ENCODE measurements at regions not wholly inside any gene's neighbourhood (a gene's known extent, or its start where the extent isn't known, plus 50 kb on each side); places are given as distances from the start of the nearest gene placed in this dataset.

DNA sequence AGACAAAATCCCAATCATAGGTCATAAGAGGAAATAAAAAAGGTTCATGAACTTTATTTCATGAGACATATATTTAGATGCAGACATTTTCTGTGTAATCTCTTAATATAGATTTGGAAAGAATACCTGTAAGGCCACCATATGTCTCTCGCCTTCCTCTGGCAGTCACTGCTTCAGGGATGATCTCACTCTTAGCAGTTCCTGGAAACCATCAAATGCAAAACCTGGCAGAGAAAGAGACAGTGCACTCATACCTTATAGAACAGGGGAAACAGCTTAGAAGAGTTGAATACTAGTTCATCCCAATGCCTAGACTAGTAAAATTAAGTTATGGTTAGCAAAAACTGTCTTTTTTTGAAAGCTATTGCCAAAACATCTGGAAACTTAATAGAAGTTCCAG is 243.3 kb downstream of the GASK1B start:
- no peaks in the 10 kb centered on the region for H3K4me1 ChIP-seq (ENCODE audit: control insufficient read depth, insufficient read depth, low read length)
- CTCF ChIA-PET = no interaction called here
- 27% methylated on average over 1 of the region's 1 CpG for WGBS (ENCODE audit: insufficient coverage, insufficient replicate concordance, low lambda C conversion rate, missing lambda C conversion rate)
- no peak overlapping the region for H3K4me3 ChIP-seq
- no peak for ATAC-seq
- H2AFZ ChIP-seq (ENCODE audit: control insufficient read depth, low read depth, low read length) = no peak overlapping the region
- DNase-seq (ENCODE audit: low read depth, low spot score) = no peak
- SMC1A ChIA-PET (ENCODE audit: uncharacterized antibody, unreplicated experiment) = no interaction called here
- POLR2A ChIA-PET = no interaction called here
- H4K20me1 ChIP-seq (ENCODE audit: control insufficient read depth, insufficient read depth) = no peaks in the 10 kb centered on the region
- intact Hi-C loops (cut with micrococcal nuclease; ENCODE audit: unreplicated experiment) (no loop called here), in situ Hi-C loops (cut with MboI) (no loop called here)
- RAD21 ChIA-PET (ENCODE audit: unreplicated experiment) = no interaction called here
- TF ChIP-seq MXI1 (IDR thresholded peaks at IDR 0.05; ENCODE audit: low read depth, low read length) = no peak
- H3K9ac ChIP-seq (ENCODE audit: control insufficient read depth, insufficient read depth, low read length) = no peak overlapping the region
- no peaks in the 10 kb centered on the region for H3K79me2 ChIP-seq (ENCODE audit: control insufficient read depth, insufficient read depth, low read length)
- H3K4me2 ChIP-seq (ENCODE audit: control insufficient read depth, insufficient read depth) = no peak overlapping the region
- H3K36me3 ChIP-seq (ENCODE audit: control insufficient read depth in 2 of 2, insufficient read depth in 2 of 2, low read length in 1 of 2) = no peaks in the 10 kb centered on the region
- no peak overlapping the region for H3K27ac ChIP-seq (ENCODE audit: control insufficient read depth, insufficient read depth)
- FAIRE-seq = no peak
- no peaks in the 10 kb centered on the region for H3K27me3 ChIP-seq (replicated peaks in 1 of 2; ENCODE audit: control insufficient read depth in 2 of 2, insufficient read depth in 2 of 2, low read length in 1 of 2)
- BruUV-seq (replicated peaks) = no TSS peak
- H3K9me3 ChIP-seq (replicated peaks; ENCODE audit: control insufficient read depth, insufficient read depth, low read length) = no peaks in the 10 kb centered on the region

DNA sequence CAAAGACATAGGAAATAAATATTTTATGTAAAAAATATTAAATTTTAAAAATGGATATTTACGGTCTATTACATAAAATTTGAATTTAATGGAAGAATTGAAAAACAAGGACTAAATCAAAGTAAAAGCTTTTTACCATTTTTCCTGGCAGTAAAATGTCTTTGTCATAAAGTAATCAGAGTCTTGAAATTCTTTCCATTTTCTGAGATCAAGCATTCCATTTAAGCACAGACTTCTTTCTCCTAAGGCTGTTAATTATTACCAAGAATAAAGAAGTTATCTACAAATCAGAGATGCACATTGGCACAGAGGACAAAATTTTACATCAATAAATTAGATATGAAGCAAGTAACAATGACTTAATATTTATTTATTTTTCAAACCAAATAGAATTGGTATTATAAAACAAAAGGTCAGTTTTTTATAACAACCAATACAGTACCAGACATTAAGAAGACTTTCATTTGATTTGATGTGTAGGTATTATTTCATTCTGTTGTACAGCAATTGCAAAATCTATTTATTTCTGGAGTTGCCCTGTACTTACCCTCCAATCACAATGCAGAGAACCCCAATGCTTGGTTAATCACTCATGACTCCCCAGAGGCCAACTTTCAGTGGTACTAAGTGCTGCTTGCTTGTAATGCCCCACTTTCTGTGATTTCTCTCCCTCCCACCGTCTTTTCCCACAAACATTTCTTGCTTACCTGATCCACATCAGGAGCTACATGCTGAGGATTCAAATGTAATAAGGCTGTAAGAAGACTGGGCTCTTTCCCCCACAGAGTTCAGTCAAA is 254.6 kb downstream of the GASK1B start:
- Histone ChIP-seq H3K27me3 (replicated peaks in 1 of 2; ENCODE audit: control insufficient read depth in 2 of 2, insufficient read depth in 2 of 2, low read length in 1 of 2) (no peaks in the 10 kb centered on the region), H3K79me2 (ENCODE audit: control insufficient read depth, insufficient read depth, low read length) (no peaks in the 10 kb centered on the region), H3K9ac (ENCODE audit: control insufficient read depth, insufficient read depth, low read length) (no peak overlapping the region), H3K36me3 (ENCODE audit: control insufficient read depth in 2 of 2, insufficient read depth in 2 of 2, low read length in 1 of 2) (no peaks in the 10 kb centered on the region), H3K9me3 (replicated peaks; ENCODE audit: control insufficient read depth, insufficient read depth, low read length) (no peaks in the 10 kb centered on the region), H2AFZ (ENCODE audit: control insufficient read depth, low read depth, low read length) (no peak overlapping the region), H3K4me2 (ENCODE audit: control insufficient read depth, insufficient read depth) (no peak overlapping the region), H3K27ac (ENCODE audit: control insufficient read depth, insufficient read depth) (no peak overlapping the region), H3K4me1 (ENCODE audit: control insufficient read depth, insufficient read depth, low read length) (no peaks in the 10 kb centered on the region), H3K4me3 (no peak overlapping the region), H4K20me1 (ENCODE audit: control insufficient read depth, insufficient read depth) (no peaks in the 10 kb centered on the region)
- in situ Hi-C loops (cut with MboI) = no loop called here
- WGBS (ENCODE audit: insufficient coverage, insufficient replicate concordance, low lambda C conversion rate, missing lambda C conversion rate) = 33% methylated on average over 2 of the region's 2 CpGs
- BruUV-seq (replicated peaks) = no TSS peak
- ChIA-PET SMC1A (ENCODE audit: uncharacterized antibody, unreplicated experiment) (no interaction called here), RAD21 (ENCODE audit: unreplicated experiment) (no interaction called here), CTCF (no interaction called here), POLR2A (no interaction called here)
- DNase-seq (ENCODE audit: low read depth, low spot score) (no peak), FAIRE-seq (no peak), ATAC-seq (no peak)
- intact Hi-C loops (cut with micrococcal nuclease; ENCODE audit: unreplicated experiment) = no loop called here
- TF ChIP-seq DPF2 (IDR thresholded peaks at IDR 0.05) = no peak
- no peak for TF ChIP-seq IKZF2 (IDR thresholded peaks at IDR 0.05)
- TF ChIP-seq, protein P1, sequence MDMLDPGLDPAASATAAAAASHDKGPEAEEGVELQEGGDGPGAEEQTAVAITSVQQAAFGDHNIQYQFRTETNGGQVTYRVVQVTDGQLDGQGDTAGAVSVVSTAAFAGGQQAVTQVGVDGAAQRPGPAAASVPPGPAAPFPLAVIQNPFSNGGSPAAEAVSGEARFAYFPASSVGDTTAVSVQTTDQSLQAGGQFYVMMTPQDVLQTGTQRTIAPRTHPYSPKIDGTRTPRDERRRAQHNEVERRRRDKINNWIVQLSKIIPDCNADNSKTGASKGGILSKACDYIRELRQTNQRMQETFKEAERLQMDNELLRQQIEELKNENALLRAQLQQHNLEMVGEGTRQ (IDR thresholded peaks at IDR 0.05; ENCODE audit: borderline replicate concordance, low read depth, low read length) = no peak
- TF ChIP-seq, protein P2, sequence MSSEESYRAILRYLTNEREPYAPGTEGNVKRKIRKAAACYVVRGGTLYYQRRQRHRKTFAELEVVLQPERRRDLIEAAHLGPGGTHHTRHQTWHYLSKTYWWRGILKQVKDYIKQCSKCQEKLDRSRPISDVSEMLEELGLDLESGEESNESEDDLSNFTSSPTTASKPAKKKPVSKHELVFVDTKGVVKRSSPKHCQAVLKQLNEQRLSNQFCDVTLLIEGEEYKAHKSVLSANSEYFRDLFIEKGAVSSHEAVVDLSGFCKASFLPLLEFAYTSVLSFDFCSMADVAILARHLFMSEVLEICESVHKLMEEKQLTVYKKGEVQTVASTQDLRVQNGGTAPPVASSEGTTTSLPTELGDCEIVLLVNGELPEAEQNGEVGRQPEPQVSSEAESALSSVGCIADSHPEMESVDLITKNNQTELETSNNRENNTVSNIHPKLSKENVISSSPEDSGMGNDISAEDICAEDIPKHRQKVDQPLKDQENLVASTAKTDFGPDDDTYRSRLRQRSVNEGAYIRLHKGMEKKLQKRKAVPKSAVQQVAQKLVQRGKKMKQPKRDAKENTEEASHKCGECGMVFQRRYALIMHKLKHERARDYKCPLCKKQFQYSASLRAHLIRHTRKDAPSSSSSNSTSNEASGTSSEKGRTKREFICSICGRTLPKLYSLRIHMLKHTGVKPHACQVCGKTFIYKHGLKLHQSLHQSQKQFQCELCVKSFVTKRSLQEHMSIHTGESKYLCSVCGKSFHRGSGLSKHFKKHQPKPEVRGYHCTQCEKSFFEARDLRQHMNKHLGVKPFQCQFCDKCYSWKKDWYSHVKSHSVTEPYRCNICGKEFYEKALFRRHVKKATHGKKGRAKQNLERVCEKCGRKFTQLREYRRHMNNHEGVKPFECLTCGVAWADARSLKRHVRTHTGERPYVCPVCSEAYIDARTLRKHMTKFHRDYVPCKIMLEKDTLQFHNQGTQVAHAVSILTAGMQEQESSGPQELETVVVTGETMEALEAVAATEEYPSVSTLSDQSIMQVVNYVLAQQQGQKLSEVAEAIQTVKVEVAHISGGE (CRISPR knock-in tag; IDR thresholded peaks at IDR 0.05) = no peak
- TF ChIP-seq, protein P3, sequence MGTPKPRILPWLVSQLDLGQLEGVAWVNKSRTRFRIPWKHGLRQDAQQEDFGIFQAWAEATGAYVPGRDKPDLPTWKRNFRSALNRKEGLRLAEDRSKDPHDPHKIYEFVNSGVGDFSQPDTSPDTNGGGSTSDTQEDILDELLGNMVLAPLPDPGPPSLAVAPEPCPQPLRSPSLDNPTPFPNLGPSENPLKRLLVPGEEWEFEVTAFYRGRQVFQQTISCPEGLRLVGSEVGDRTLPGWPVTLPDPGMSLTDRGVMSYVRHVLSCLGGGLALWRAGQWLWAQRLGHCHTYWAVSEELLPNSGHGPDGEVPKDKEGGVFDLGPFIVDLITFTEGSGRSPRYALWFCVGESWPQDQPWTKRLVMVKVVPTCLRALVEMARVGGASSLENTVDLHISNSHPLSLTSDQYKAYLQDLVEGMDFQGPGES (IDR thresholded peaks at IDR 0.05) = no peak
- TF ChIP-seq SMAD1 (IDR thresholded peaks at IDR 0.05; ENCODE audit: low read depth, partially characterized antibody) = no peak
- TF ChIP-seq TCF3 (IDR thresholded peaks at IDR 0.05; ENCODE audit: borderline replicate concordance, insufficient read depth, low read depth, low read length) = no peak
- no peak for TF ChIP-seq RCOR1 (conservative IDR thresholded peaks at IDR 0.05; ENCODE audit: low read depth, low read length)
- TF ChIP-seq WRNIP1 (IDR thresholded peaks at IDR 0.05; ENCODE audit: borderline replicate concordance, low read depth, low read length) = no peak
- TF ChIP-seq, protein P4, sequence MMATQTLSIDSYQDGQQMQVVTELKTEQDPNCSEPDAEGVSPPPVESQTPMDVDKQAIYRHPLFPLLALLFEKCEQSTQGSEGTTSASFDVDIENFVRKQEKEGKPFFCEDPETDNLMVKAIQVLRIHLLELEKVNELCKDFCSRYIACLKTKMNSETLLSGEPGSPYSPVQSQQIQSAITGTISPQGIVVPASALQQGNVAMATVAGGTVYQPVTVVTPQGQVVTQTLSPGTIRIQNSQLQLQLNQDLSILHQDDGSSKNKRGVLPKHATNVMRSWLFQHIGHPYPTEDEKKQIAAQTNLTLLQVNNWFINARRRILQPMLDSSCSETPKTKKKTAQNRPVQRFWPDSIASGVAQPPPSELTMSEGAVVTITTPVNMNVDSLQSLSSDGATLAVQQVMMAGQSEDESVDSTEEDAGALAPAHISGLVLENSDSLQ (IDR thresholded peaks at IDR 0.05) = no peak
